ENCODE measurements at regions not wholly inside any gene's neighbourhood (a gene's known extent, or its start where the extent isn't known, plus 50 kb on each side); places are given as distances from the start of the nearest gene placed in this dataset.
"Not testable (repeated sequence)": the region's sequence is repeated elsewhere in the genome, so short reads cannot be mapped to it uniquely, and the experiment has no call there.

- H3K27ac Mint-ChIP-seq: no peak overlapping the region
- no peak overlapping the region for H3K4me3 Mint-ChIP-seq
- no peaks in the 10 kb centered on the region for H3K4me1 Mint-ChIP-seq (ENCODE audit: low read depth)
- no peaks in the 10 kb centered on the region for H3K36me3 Mint-ChIP-seq (ENCODE audit: low read depth)
- no peak for DNase-seq (ENCODE audit: low spot score)
- H3K27me3 Mint-ChIP-seq (ENCODE audit: low read depth): no peaks in the 10 kb centered on the region
- H3K9me3 Mint-ChIP-seq: no peaks in the 10 kb centered on the region
Observed at GRCh38 chr5:67917561-67917960, 298.0 kb upstream of the PIK3R1 start.

GRCh38 chr5:67910546-67910945, 305.0 kb upstream of the PIK3R1 start:
- Mint-ChIP-seq H3K27me3 (ENCODE audit: low read depth) (no peaks in the 10 kb centered on the region), H3K27ac (no peak overlapping the region), H3K36me3 (ENCODE audit: low read depth) (no peaks in the 10 kb centered on the region), H3K4me1 (ENCODE audit: low read depth) (no peaks in the 10 kb centered on the region), H3K9me3 (no peaks in the 10 kb centered on the region), H3K4me3 (no peak overlapping the region)
- DNase-seq (ENCODE audit: low spot score): no peak

DNA sequence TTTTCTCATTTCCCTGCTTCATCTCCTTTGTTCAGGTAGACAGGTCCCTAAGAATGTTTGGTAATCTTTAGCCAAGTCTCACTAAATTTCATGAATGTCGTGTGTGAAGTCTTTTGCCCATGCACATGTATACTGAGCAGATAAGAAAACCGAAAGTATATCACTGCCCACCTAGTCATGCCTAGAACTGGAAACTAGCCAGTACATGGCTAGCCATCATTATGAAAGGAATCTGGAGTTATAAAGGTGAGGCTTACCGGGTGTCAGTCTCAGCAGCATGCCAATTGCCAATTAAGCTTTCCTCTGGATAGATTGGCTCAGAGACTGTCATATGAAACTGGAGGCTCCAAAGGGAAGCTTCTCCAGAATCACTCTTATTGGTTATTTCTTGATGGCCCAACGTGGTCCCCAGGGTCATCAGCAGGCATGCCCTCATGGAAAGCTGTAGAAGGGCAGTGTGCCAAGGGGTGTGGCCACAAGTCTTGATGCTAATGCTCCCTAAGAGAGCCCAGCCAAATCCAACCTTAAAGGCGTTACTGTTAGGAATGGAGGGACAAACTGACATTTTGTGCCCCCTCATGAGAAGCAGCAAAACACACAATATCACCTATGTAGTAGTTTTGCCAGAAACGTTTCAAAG, 307.3 kb upstream of the PIK3R1 start:
- Mint-ChIP-seq H3K4me3 (no peak overlapping the region), H3K4me1 (ENCODE audit: low read depth) (no peaks in the 10 kb centered on the region), H3K27ac (no peak overlapping the region), H3K36me3 (ENCODE audit: low read depth) (no peaks in the 10 kb centered on the region), H3K9me3 (no peaks in the 10 kb centered on the region), H3K27me3 (ENCODE audit: low read depth) (no peaks in the 10 kb centered on the region)
- no peak for DNase-seq (ENCODE audit: low spot score)

GRCh38 chr5:67904366-67904765, 311.2 kb upstream of the PIK3R1 start:
- H3K27ac Mint-ChIP-seq: no peak overlapping the region

DNA sequence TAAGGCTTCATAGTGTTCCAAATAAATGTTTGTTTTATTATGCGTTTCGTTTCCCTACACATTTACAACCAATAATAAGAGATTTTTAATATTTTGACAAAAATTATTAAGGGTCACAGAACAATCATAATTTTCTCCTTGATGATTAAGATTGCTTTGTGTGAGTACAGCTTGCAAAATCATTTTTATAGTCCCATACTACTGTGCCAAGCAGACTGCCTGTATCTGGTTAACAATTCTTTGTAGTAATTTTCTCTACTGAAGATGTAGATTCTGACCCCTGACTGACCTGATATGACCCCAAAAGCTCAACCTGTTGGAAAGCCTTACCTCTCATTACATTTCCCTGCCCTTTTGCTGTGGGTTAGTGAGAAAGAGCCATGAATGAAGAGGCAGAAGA, 311.9 kb upstream of the PIK3R1 start:
- Mint-ChIP-seq H3K27me3 (ENCODE audit: low read depth) (no peaks in the 10 kb centered on the region), H3K36me3 (ENCODE audit: low read depth) (no peaks in the 10 kb centered on the region), H3K9me3 (no peaks in the 10 kb centered on the region), H3K27ac (no peak overlapping the region), H3K4me3 (no peak overlapping the region), H3K4me1 (ENCODE audit: low read depth) (no peaks in the 10 kb centered on the region)
- no peak for DNase-seq (ENCODE audit: low spot score)

More at GRCh38 chr5:67904366-67904765, 311.2 kb upstream of the PIK3R1 start:
- Mint-ChIP-seq H3K9me3 (no peaks in the 10 kb centered on the region), H3K4me3 (no peak overlapping the region), H3K27me3 (ENCODE audit: low read depth) (no peaks in the 10 kb centered on the region), H3K36me3 (ENCODE audit: low read depth) (no peaks in the 10 kb centered on the region), H3K4me1 (ENCODE audit: low read depth) (no peaks in the 10 kb centered on the region)
- DNase-seq (ENCODE audit: low spot score): no peak

- no peaks in the 10 kb centered on the region for H3K36me3 Mint-ChIP-seq (ENCODE audit: low read depth)
- H3K27ac Mint-ChIP-seq: no peak overlapping the region
- H3K4me1 Mint-ChIP-seq (ENCODE audit: low read depth): no peaks in the 10 kb centered on the region
Observed at GRCh38 chr5:67903121-67903520, 312.4 kb upstream of the PIK3R1 start.

GRCh38 chr5:67902497-67902830, 313.1 kb upstream of the PIK3R1 start:
- H3K9me3 Mint-ChIP-seq: no peaks in the 10 kb centered on the region
- H3K27ac Mint-ChIP-seq: no peak overlapping the region
- H3K27me3 Mint-ChIP-seq (ENCODE audit: low read depth): no peaks in the 10 kb centered on the region

More at GRCh38 chr5:67903121-67903520, 312.4 kb upstream of the PIK3R1 start:
- no peaks in the 10 kb centered on the region for H3K9me3 Mint-ChIP-seq
- no peak for DNase-seq (ENCODE audit: low spot score)
- no peaks in the 10 kb centered on the region for H3K27me3 Mint-ChIP-seq (ENCODE audit: low read depth)
- H3K4me3 Mint-ChIP-seq: no peak overlapping the region

GRCh38 chr5:67901814-67902496, 313.6 kb upstream of the PIK3R1 start:
- H3K4me1 Mint-ChIP-seq (ENCODE audit: low read depth): no peaks in the 10 kb centered on the region
- H3K36me3 Mint-ChIP-seq (ENCODE audit: low read depth): no peaks in the 10 kb centered on the region
- no peaks in the 10 kb centered on the region for H3K27me3 Mint-ChIP-seq (ENCODE audit: low read depth)
- H3K4me3 Mint-ChIP-seq: no peak overlapping the region
- H3K27ac Mint-ChIP-seq: no peak overlapping the region
- DNase-seq (ENCODE audit: low spot score): no peak
- H3K9me3 Mint-ChIP-seq: no peaks in the 10 kb centered on the region

More at GRCh38 chr5:67902497-67902830, 313.1 kb upstream of the PIK3R1 start:
- DNase-seq (ENCODE audit: low spot score): no peak
- Mint-ChIP-seq H3K4me1 (ENCODE audit: low read depth) (no peaks in the 10 kb centered on the region), H3K36me3 (ENCODE audit: low read depth) (no peaks in the 10 kb centered on the region), H3K4me3 (no peak overlapping the region)

GRCh38 chr5:67900514-67900913, 315.0 kb upstream of the PIK3R1 start:
- H3K27me3 Mint-ChIP-seq (ENCODE audit: low read depth): no peaks in the 10 kb centered on the region
- H3K27ac Mint-ChIP-seq: no peak overlapping the region
- no peaks in the 10 kb centered on the region for H3K36me3 Mint-ChIP-seq (ENCODE audit: low read depth)
- H3K9me3 Mint-ChIP-seq: no peaks in the 10 kb centered on the region
- H3K4me1 Mint-ChIP-seq (ENCODE audit: low read depth): no peaks in the 10 kb centered on the region
- H3K4me3 Mint-ChIP-seq: no peak overlapping the region
- no peak for DNase-seq (ENCODE audit: low spot score)

- Mint-ChIP-seq H3K9me3 (no peaks in the 10 kb centered on the region), H3K4me1 (ENCODE audit: low read depth) (no peaks in the 10 kb centered on the region), H3K4me3 (no peak overlapping the region), H3K27ac (no peak overlapping the region), H3K27me3 (ENCODE audit: low read depth) (no peaks in the 10 kb centered on the region), H3K36me3 (ENCODE audit: low read depth) (no peaks in the 10 kb centered on the region)
- DNase-seq (ENCODE audit: low spot score): no peak
Observed at GRCh38 chr5:67897980-67898379, 317.6 kb upstream of the PIK3R1 start.

- H3K36me3 Mint-ChIP-seq (ENCODE audit: low read depth): no peaks in the 10 kb centered on the region
- no peaks in the 10 kb centered on the region for H3K4me1 Mint-ChIP-seq (ENCODE audit: low read depth)
- no peak overlapping the region for H3K4me3 Mint-ChIP-seq
- no peak for DNase-seq (ENCODE audit: low spot score)
- H3K9me3 Mint-ChIP-seq: no peaks in the 10 kb centered on the region
- no peak overlapping the region for H3K27ac Mint-ChIP-seq
- H3K27me3 Mint-ChIP-seq (ENCODE audit: low read depth): no peaks in the 10 kb centered on the region
Observed at GRCh38 chr5:67897431-67897830, 318.1 kb upstream of the PIK3R1 start.

- H3K4me1 Mint-ChIP-seq (ENCODE audit: low read depth): no peaks in the 10 kb centered on the region
- no peaks in the 10 kb centered on the region for H3K36me3 Mint-ChIP-seq (ENCODE audit: low read depth)
- no peak overlapping the region for H3K4me3 Mint-ChIP-seq
- H3K27me3 Mint-ChIP-seq (ENCODE audit: low read depth): no peaks in the 10 kb centered on the region
- no peak overlapping the region for H3K27ac Mint-ChIP-seq
- DNase-seq (ENCODE audit: low spot score): no peak
- H3K9me3 Mint-ChIP-seq: no peaks in the 10 kb centered on the region
Observed at GRCh38 chr5:67896930-67897313, 318.6 kb upstream of the PIK3R1 start.

- Mint-ChIP-seq H3K36me3 (ENCODE audit: low read depth) (no peaks in the 10 kb centered on the region), H3K27ac (no peak overlapping the region), H3K9me3 (no peaks in the 10 kb centered on the region), H3K4me1 (ENCODE audit: low read depth) (no peaks in the 10 kb centered on the region), H3K4me3 (no peak overlapping the region), H3K27me3 (ENCODE audit: low read depth) (no peaks in the 10 kb centered on the region)
- DNase-seq (ENCODE audit: low spot score): no peak
Observed at GRCh38 chr5:67896311-67896929, 319.1 kb upstream of the PIK3R1 start.

DNA sequence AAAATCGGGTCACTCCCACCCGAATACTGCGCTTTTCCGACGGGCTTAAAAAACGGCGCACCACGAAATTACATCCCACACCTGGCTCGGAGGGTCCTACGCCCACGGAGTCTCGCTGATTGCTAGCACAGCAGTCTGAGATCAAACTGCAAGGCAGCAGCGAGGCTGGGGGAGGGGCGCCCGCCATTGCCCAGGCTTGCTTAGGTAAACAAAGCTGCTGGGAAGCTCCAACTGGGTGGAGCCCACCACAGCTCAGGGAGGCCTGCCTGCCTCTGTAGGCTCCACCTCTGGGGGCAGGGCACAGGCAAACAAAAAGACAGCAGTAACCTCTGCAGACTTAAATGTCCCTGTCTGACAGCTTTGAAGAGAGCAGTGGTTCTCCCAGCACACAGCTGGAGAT, 325.7 kb upstream of the PIK3R1 start:
- not testable (repeated sequence) for H3K9me3 Mint-ChIP-seq; H3K4me3 Mint-ChIP-seq; H3K36me3 Mint-ChIP-seq (ENCODE audit: low read depth); H3K27me3 Mint-ChIP-seq (ENCODE audit: low read depth); H3K27ac Mint-ChIP-seq; DNase-seq (ENCODE audit: low spot score); H3K4me1 Mint-ChIP-seq (ENCODE audit: low read depth)

Data from T-helper 2 cell treated with Interferon-gamma antibody and Interleukin-4, amounts not matched to agents 5 μg/mL and 100 μg/mL, for 36 hours (primary cell).